Vagina (tissue), 2 donors: ENCODE measurements at regions not wholly inside any gene's neighbourhood (a gene's known extent, or its start where the extent isn't known, plus 50 kb on each side); places are given as distances from the start of the nearest gene placed in this dataset.

Experiments
- CTCF ChIP-seq, 3 experiments: fragments of 450-650 bp in 2 of 3; fragments of 200-600 bp in 1 of 3; sonication (generic) in 1 of 3; IDR thresholded peaks; one replicate each; pipeline ENCODE4 v1.5.1; 2017 to 2019; ENCODE audit warnings: antibody characterized with exemption in 3 of 3, mild to moderate bottlenecking in 2 of 3, moderate library complexity in 2 of 3
- POLR2A ChIP-seq, 2 donors: fragments of 450-650 bp; IDR thresholded peaks; one replicate each; pipeline ENCODE4 v1.6.1; 2017; ENCODE audit warnings: antibody characterized with exemption in 2 of 2, mild to moderate bottlenecking in 2 of 2, moderate library complexity in 2 of 2
- POLR2AphosphoS5 ChIP-seq, 2 donors: sonication (generic); formaldehyde crosslinking; IDR thresholded peaks; one replicate each; pipeline ENCODE4 v1.9.0; 2017; ENCODE audit warnings: antibody characterized with exemption in 2 of 2, mild to moderate bottlenecking in 2 of 2, low read depth in 1 of 2; ENCODE audit not compliant: insufficient read depth in 1 of 2

GRCh38 chr2:172313715-172314341, 113.6 kb upstream of the ITGA6 start:
- TF ChIP-seq CTCF (IDR thresholded peaks at IDR 0.05) (no peak), POLR2AphosphoS5 (IDR thresholded peaks at IDR 0.05; ENCODE audit: insufficient read depth in 1 of 2, low read depth in 1 of 2) (no peak), POLR2A (IDR thresholded peaks at IDR 0.05) (no peak)
